GM03348 (cell line): ENCODE measurements at regions not wholly inside any gene's neighbourhood (a gene's known extent, or its start where the extent isn't known, plus 50 kb on each side); places are given as distances from the start of the nearest gene placed in this dataset.
"Not testable (repeated sequence)": the region's sequence is repeated elsewhere in the genome, so short reads cannot be mapped to it uniquely, and the experiment has no call there.

Experiments
- DNase-seq: peaks from one replicate; pipeline ENCODE4 v3.0.0; 2012; ENCODE audit warnings: low spot score

DNA sequence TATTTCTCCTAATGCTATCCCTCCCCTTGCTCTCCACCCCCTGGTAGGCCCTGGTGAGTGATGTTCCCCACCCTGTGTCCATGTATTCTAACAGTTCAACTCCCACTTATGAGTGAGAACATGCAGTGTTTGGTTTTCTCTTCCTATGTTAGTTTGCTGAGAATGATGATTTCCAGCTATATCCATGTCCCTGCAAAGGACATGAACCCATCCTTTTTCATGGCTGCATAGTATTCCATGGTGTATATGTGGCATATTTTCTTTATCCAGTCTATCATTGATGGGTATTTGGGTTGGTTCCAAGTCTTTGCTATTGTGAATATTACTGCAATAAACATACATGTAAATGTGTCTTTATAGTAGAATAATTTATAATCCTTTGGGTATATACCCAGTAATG is 540.3 kb downstream of the TMTC2 start:
- not testable (repeated sequence) for DNase-seq

DNA sequence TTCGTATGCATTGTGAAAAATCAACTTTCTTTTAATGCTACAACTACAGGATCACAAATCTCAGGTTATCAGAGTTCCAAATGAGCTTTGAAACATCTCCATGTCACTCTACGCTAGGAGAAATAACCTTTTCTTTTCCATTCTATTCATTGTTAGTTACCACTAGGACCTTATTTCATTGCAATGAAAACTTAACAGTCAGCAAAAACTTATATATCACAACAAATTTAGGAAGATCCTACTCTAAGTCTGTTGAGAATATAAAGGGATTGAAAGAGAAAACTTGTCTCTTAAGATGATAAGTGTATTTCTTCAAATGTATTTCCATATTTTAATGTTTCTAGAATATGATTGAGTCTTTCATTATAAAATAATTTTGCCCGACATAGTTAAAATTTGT is 539.1 kb downstream of the TMTC2 start:
- DNase-seq, result no peak

DNA sequence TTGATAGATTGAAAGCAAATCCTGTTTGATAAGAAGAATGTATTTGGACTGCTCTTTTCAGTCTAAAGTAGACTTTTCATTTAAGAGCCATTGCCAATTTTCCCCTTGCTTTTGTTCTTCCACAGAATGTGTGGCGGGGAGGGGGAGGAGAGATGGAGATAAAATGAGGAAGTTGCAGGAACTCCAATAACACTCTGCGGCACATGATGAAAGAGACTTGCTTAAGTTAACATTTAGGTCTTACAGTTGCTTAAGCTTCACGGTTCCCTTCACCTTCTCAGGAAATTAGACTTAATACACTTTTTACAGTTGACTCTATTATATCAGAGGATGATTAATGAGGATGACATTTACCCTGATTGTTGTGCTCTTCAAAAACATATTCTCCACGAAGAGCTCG is 537.3 kb downstream of the TMTC2 start:
- DNase-seq, result no peak

DNA sequence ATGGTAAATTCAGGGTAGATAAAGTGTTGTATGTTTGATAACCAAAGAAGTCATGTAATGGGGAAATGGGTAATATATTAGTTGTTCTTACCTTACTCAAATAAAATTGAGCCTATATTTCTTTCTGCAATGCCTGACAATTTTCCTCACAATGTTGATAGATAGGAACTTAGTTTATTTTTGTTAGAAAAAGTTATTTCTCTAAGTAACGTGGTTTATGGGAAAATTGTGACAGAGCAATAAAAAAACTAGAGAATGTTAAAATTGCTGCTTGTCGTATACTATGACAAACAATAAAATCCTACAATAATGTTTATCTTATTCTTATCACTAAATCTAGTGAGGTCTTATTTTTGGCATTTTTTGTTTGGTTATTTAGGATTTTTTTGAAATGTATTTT is 534.1 kb downstream of the TMTC2 start:
- no peak for DNase-seq

DNA sequence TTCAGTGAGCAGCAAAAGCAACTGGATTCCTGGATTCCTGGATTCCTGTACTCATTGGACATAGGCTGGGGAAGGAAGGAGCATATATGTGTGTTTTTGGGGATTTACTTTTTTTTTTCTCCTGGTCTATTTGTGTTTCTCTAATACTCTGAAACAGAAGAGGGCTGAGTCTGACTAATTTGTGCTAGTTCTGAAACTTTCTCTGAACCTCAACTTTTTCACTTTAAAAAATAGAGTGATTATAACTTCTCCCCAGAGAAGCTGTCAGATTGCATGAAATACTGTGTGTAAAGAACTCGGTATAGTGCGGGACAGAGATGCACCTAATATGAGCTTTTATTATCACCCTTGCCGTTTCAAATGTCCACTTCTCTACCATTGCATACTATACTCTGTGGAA is 529.5 kb downstream of the TMTC2 start:
- no peak for DNase-seq

GRCh38 chr12:83214185-83214584 is 527.5 kb downstream of the TMTC2 start:
- DNase-seq, result no peak

DNA sequence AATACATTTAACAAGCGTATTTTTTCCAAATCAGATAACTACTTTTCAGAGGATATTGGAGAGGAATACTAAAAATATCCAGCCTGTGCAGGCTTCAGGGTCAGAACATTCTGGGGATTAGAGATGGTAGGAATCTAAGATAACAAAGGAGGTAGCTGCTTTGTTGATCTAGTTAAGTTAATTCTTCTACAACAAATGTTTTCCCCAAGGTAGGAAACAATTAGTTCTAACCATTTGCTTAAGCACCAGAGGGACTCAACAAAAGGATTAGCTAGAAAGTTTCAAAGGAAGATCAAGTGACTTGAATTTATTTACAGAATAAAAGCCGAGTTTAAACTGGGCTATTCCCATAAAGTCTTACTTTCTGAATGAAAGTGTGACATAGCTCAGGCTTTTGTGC is 524.2 kb downstream of the TMTC2 start:
- no peak for DNase-seq

DNA sequence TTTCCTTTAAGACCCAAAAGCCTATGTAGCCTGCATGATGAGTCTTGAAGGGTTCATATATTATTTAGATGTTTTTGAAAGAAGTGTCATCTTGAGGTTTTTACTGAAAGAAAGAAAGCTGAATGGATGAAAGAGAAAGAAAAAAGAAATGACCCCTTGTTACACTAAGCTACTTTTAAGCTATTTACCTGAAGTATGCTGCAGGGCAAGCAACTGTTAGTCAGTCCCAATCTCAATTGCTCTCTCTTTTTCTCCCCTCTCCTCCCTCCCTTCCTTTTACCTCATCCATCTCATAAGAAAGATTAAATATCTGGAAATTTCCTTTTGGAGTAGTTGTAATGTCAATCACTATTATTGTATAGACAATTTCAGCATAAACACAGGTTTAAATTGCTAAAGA is 512.4 kb downstream of the TMTC2 start:
- no peak for DNase-seq

- no peak for DNase-seq
These were observed 511.7 kb downstream of the TMTC2 start for GRCh38 chr12:83198291-83199015.

DNA sequence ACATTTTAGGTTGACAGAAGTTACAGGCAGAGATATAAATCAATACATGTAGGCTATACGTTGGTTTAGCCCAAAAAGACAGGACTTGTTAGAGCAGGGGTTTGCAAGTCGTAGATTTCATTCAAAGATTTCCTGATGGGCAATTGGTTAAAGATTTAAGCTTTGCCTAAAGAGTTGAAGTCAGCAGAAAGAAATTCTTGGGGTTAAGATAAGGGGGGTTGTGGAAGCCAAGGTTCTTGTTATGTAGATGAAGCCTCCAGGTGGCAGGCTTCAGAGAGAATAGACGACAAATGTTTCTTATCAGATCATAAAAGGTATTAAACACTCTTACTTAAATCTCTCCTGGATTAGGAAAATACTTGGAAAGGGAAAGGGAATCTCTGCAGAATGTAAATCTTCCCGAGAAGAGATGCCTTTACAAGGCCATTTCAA is 510.8 kb downstream of the TMTC2 start:
- DNase-seq, result no peak

- DNase-seq, result no peak
These were observed 510.1 kb downstream of the TMTC2 start for GRCh38 chr12:83196694-83197350.

- DNase-seq, result no peak
These were observed 504.1 kb downstream of the TMTC2 start for GRCh38 chr12:83190631-83191390.

GRCh38 chr12:83186419-83186818 is 499.7 kb downstream of the TMTC2 start:
- no peak for DNase-seq

- no peak for DNase-seq
These were observed 498.5 kb downstream of the TMTC2 start for GRCh38 chr12:83185241-83185640.
